ENCODE measurements at regions not wholly inside any gene's neighbourhood (a gene's known extent, or its start where the extent isn't known, plus 50 kb on each side); places are given as distances from the start of the nearest gene placed in this dataset.

- TF ChIP-seq, protein P1, sequence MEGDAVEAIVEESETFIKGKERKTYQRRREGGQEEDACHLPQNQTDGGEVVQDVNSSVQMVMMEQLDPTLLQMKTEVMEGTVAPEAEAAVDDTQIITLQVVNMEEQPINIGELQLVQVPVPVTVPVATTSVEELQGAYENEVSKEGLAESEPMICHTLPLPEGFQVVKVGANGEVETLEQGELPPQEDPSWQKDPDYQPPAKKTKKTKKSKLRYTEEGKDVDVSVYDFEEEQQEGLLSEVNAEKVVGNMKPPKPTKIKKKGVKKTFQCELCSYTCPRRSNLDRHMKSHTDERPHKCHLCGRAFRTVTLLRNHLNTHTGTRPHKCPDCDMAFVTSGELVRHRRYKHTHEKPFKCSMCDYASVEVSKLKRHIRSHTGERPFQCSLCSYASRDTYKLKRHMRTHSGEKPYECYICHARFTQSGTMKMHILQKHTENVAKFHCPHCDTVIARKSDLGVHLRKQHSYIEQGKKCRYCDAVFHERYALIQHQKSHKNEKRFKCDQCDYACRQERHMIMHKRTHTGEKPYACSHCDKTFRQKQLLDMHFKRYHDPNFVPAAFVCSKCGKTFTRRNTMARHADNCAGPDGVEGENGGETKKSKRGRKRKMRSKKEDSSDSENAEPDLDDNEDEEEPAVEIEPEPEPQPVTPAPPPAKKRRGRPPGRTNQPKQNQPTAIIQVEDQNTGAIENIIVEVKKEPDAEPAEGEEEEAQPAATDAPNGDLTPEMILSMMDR (optimal IDR thresholded peaks at IDR 0.05 in 1 of 3, IDR thresholded peaks at IDR 0.05 in 1 of 3, conservative IDR thresholded peaks at IDR 0.05 in 1 of 3; ENCODE audit: extremely low read depth in 1 of 3, insufficient read depth in 2 of 3, low read length in 3 of 3): no peak
- no peak for TF ChIP-seq EZH2 (IDR thresholded peaks at IDR 0.05; ENCODE audit: low read length)
Observed at GRCh38 chr16:48044117-48044516, 111.7 kb downstream of the ABCC12 start.
